ENCODE measurements at regions not wholly inside any gene's neighbourhood (a gene's known extent, or its start where the extent isn't known, plus 50 kb on each side); places are given as distances from the start of the nearest gene placed in this dataset.

DNA sequence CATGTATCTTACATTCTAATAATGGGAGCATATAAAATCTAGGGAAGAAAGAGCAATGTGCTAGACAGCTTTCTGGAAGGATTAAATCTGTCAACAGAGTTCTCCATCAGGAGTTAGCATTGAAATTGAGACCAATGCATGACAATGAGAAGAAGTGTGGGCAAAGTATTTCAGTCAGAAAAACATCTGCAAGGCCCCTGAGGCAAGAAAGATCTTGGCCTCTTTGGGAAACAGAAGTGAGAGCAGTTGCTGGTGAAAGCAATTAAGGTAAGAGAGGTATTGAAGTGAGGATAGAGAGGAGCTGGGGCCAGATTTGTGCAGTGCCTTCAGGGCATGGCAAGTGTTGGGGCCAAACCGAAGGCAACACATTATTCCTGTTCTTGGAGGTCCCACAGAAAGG is 999.1 kb downstream of the STPG2 start:
- DNase-seq (no peak), ATAC-seq (ENCODE audit: low read depth) (no peak)
- POLR2A ChIA-PET = no interaction called here
- no peak overlapping the region for H3K9ac ChIP-seq (ENCODE audit: low read length)
- H3K27ac ChIP-seq (ENCODE audit: low read length in 2 of 2) = no peak overlapping the region
- intact Hi-C loops (cut with micrococcal nuclease) = no loop called here
- no peaks in the 10 kb centered on the region for H4K20me1 ChIP-seq (ENCODE audit: control insufficient read depth, insufficient read depth, low read length, poor library complexity, severe bottlenecking)
- H3K27me3 ChIP-seq (replicated peaks in 1 of 4; ENCODE audit: control extremely low read depth in 1 of 4, control insufficient read depth in 3 of 4, insufficient read depth in 4 of 4, low read length in 3 of 4) = no peaks in the 10 kb centered on the region
- CTCF ChIA-PET = no interaction called here
- Mint-ChIP-seq H3K4me3 (no peak overlapping the region), H3K27me3 (no peaks in the 10 kb centered on the region), H3K4me1 (no peaks in the 10 kb centered on the region), H3K9me3 (ENCODE audit: insufficient read depth) (peaks cover 5% of the 10 kb centered on the region), H3K27ac (no peak overlapping the region)
- no peaks in the 10 kb centered on the region for H3K4me1 ChIP-seq (ENCODE audit: control insufficient read depth in 2 of 2, insufficient read depth in 2 of 2, low read length in 2 of 2)
- H3K4me3 ChIP-seq (ENCODE audit: control extremely low read depth in 1 of 5, extremely low read depth in 1 of 5, insufficient read depth in 1 of 5, low read depth in 2 of 5, low read length in 4 of 5) = no peak overlapping the region
- H3K4me2 ChIP-seq (replicated peaks; ENCODE audit: low read depth, low read length, poor library complexity, severe bottlenecking) = no peak overlapping the region
- no peaks in the 10 kb centered on the region for H3K9me3 ChIP-seq (ENCODE audit: control extremely low read depth in 1 of 3, control insufficient read depth in 2 of 3, insufficient read depth in 1 of 3, low read length in 2 of 3)
- no peaks in the 10 kb centered on the region for H3K79me2 ChIP-seq (ENCODE audit: control insufficient read depth, insufficient read depth, low read length)
- TF ChIP-seq EZH2 (IDR thresholded peaks at IDR 0.05; ENCODE audit: borderline replicate concordance, insufficient read depth, low read depth, low read length, poor library complexity, severe bottlenecking) = no peak
- TF ChIP-seq, protein P1, sequence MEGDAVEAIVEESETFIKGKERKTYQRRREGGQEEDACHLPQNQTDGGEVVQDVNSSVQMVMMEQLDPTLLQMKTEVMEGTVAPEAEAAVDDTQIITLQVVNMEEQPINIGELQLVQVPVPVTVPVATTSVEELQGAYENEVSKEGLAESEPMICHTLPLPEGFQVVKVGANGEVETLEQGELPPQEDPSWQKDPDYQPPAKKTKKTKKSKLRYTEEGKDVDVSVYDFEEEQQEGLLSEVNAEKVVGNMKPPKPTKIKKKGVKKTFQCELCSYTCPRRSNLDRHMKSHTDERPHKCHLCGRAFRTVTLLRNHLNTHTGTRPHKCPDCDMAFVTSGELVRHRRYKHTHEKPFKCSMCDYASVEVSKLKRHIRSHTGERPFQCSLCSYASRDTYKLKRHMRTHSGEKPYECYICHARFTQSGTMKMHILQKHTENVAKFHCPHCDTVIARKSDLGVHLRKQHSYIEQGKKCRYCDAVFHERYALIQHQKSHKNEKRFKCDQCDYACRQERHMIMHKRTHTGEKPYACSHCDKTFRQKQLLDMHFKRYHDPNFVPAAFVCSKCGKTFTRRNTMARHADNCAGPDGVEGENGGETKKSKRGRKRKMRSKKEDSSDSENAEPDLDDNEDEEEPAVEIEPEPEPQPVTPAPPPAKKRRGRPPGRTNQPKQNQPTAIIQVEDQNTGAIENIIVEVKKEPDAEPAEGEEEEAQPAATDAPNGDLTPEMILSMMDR (IDR thresholded peaks at IDR 0.05) = no peak
- no peaks in the 10 kb centered on the region for H3K36me3 ChIP-seq (replicated peaks in 1 of 2; ENCODE audit: control extremely low read depth in 1 of 2, control insufficient read depth in 1 of 2, extremely low read depth in 1 of 2, insufficient read depth in 2 of 2, low read length in 1 of 2)
- H2AFZ ChIP-seq (ENCODE audit: insufficient read depth, low read depth, low read length, poor library complexity, severe bottlenecking) = no peak overlapping the region
- 83% methylated on average over 1 of the region's 1 CpG for WGBS (ENCODE audit: insufficient coverage)

DNA sequence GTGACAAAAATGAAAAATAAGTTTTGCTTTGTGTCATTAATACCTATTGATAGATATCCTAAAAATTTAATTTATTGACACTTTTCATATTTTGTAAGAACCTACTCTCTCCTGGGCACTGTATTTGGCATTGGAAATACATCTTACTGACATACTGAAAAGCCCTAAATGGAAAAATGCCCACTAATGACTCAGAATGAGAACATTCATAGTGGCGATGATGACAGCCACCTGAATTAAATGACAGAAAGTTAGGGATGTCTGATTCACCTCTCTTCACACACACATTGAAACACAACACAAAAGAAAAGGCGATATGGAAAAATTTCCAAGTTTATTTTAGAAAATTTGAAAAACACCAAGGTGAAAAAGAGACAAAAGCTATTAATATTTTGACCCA is 992.3 kb downstream of the STPG2 start:
- intact Hi-C loops (cut with micrococcal nuclease) = no loop called here
- Mint-ChIP-seq H3K4me3 (no peak overlapping the region), H3K27ac (no peak overlapping the region)

More for the DNA sequence above, 992.3 kb downstream of the STPG2 start:
- no peak overlapping the region for H3K4me3 ChIP-seq (ENCODE audit: control extremely low read depth in 1 of 5, extremely low read depth in 1 of 5, insufficient read depth in 1 of 5, low read depth in 2 of 5, low read length in 4 of 5)
- no peak overlapping the region for H3K4me2 ChIP-seq (replicated peaks; ENCODE audit: low read depth, low read length, poor library complexity, severe bottlenecking)
- H3K79me2 ChIP-seq (ENCODE audit: control insufficient read depth, insufficient read depth, low read length) = no peaks in the 10 kb centered on the region
- H3K9me3 ChIP-seq (ENCODE audit: control extremely low read depth in 1 of 3, control insufficient read depth in 2 of 3, insufficient read depth in 1 of 3, low read length in 2 of 3) = no peaks in the 10 kb centered on the region
- no peaks in the 10 kb centered on the region for H4K20me1 ChIP-seq (ENCODE audit: control insufficient read depth, insufficient read depth, low read length, poor library complexity, severe bottlenecking)
- CTCF ChIA-PET = no interaction called here
- Mint-ChIP-seq H3K4me1 (no peaks in the 10 kb centered on the region), H3K9me3 (ENCODE audit: insufficient read depth) (no peaks in the 10 kb centered on the region), H3K27me3 (no peaks in the 10 kb centered on the region)
- H3K27ac ChIP-seq (ENCODE audit: low read length in 2 of 2) = no peak overlapping the region
- ATAC-seq (ENCODE audit: low read depth) (no peak), DNase-seq (no peak)
- no peaks in the 10 kb centered on the region for H3K27me3 ChIP-seq (replicated peaks in 1 of 4; ENCODE audit: control extremely low read depth in 1 of 4, control insufficient read depth in 3 of 4, insufficient read depth in 4 of 4, low read length in 3 of 4)
- no peak overlapping the region for H2AFZ ChIP-seq (ENCODE audit: insufficient read depth, low read depth, low read length, poor library complexity, severe bottlenecking)
- TF ChIP-seq, protein P1 (IDR thresholded peaks at IDR 0.05) = no peak
- TF ChIP-seq EZH2 (IDR thresholded peaks at IDR 0.05; ENCODE audit: borderline replicate concordance, insufficient read depth, low read depth, low read length, poor library complexity, severe bottlenecking) = no peak
- POLR2A ChIA-PET = no interaction called here
- no CpG with 5 or more reads among the region's 2 CpGs for WGBS (ENCODE audit: insufficient coverage)
- H3K36me3 ChIP-seq (replicated peaks in 1 of 2; ENCODE audit: control extremely low read depth in 1 of 2, control insufficient read depth in 1 of 2, extremely low read depth in 1 of 2, insufficient read depth in 2 of 2, low read length in 1 of 2) = no peaks in the 10 kb centered on the region
- H3K4me1 ChIP-seq (ENCODE audit: control insufficient read depth in 2 of 2, insufficient read depth in 2 of 2, low read length in 2 of 2) = no peaks in the 10 kb centered on the region
- H3K9ac ChIP-seq (ENCODE audit: low read length) = no peak overlapping the region
